Sigmoid colon (tissue), 4 donors: ENCODE measurements at regions not wholly inside any gene's neighbourhood (a gene's known extent, or its start where the extent isn't known, plus 50 kb on each side); places are given as distances from the start of the nearest gene placed in this dataset.

Source experiments
- CTCF ChIP-seq, 4 experiments: fragments of 450-650 bp in 3 of 4; fragments of 200-600 bp in 1 of 4; IDR thresholded peaks; one replicate each; pipeline ENCODE4 v1.5.1; 2016 to 2019; ENCODE audit warnings: antibody characterized with exemption in 4 of 4, mild to moderate bottlenecking in 3 of 4, moderate library complexity in 2 of 4
- EP300 ChIP-seq, 4 donors: sonication (generic); formaldehyde crosslinking; IDR thresholded peaks; one replicate each; pipeline ENCODE4 v1.6.1; 2017; ENCODE audit warnings: antibody characterized with exemption in 4 of 4
- POLR2A ChIP-seq, 2 donors: fragments of 450-650 bp; IDR thresholded peaks; one replicate each; pipeline ENCODE4 v1.6.1; 2016; ENCODE audit warnings: antibody characterized with exemption in 2 of 2, mild to moderate bottlenecking in 2 of 2, moderate library complexity in 2 of 2

- TF ChIP-seq CTCF (IDR thresholded peaks at IDR 0.05) (no peak), POLR2A (IDR thresholded peaks at IDR 0.05) (no peak), EP300 (IDR thresholded peaks at IDR 0.05) (no peak)
Observed at GRCh38 chr4:28101583-28101982, 1240.9 kb downstream of the STIM2 start.
